Osteocyte (in vitro differentiated cells): ENCODE measurements at regions not wholly inside any gene's neighbourhood (a gene's known extent, or its start where the extent isn't known, plus 50 kb on each side); places are given as distances from the start of the nearest gene placed in this dataset.

Experiments
- DNase-seq: peaks from one replicate; pipeline ENCODE4 v3.0.0; 2021; ENCODE audit warnings: mixed read lengths; ENCODE audit not compliant: unreplicated experiment; ENCODE audit errors: extremely low spot score
- H3K27ac Mint-ChIP-seq: one replicate; pipeline ENCODE4 v1.8.0; 2021; ENCODE audit warnings: mild to moderate bottlenecking, mixed read lengths; ENCODE audit not compliant: unreplicated experiment
- H3K27me3 Mint-ChIP-seq: one replicate; pipeline ENCODE4 v1.8.0; 2021; ENCODE audit warnings: mixed read lengths; ENCODE audit not compliant: unreplicated experiment
- H3K36me3 Mint-ChIP-seq: one replicate; pipeline ENCODE4 v1.8.0; 2021; ENCODE audit warnings: mixed read lengths; ENCODE audit not compliant: unreplicated experiment
- H3K4me1 Mint-ChIP-seq: one replicate; pipeline ENCODE4 v1.8.0; 2021; ENCODE audit warnings: mixed read lengths; ENCODE audit not compliant: unreplicated experiment
- H3K4me3 Mint-ChIP-seq: one replicate; pipeline ENCODE4 v1.8.0; 2021; ENCODE audit warnings: mild to moderate bottlenecking, moderate library complexity, mixed read lengths; ENCODE audit not compliant: unreplicated experiment
- H3K9me3 Mint-ChIP-seq: one replicate; pipeline ENCODE4 v1.8.0; 2021; ENCODE audit warnings: mixed read lengths; ENCODE audit not compliant: unreplicated experiment
- CTCF ChIP-seq: fragments of 200-600 bp; sonication (generic); IDR thresholded peaks from 2 replicates; pipeline ENCODE4 v1.5.0; 2021; ENCODE audit warnings: antibody characterized with exemption, mild to moderate bottlenecking, moderate library complexity

- no peak for TF ChIP-seq CTCF
- H3K9me3 Mint-ChIP-seq: no peaks in the 10 kb centered on the region
- H3K27ac Mint-ChIP-seq: no peak overlapping the region
- H3K27me3 Mint-ChIP-seq: peaks cover 6% of the 10 kb centered on the region
- H3K4me3 Mint-ChIP-seq: no peak overlapping the region
- no peaks in the 10 kb centered on the region for H3K36me3 Mint-ChIP-seq
- no peak for DNase-seq
- no peaks in the 10 kb centered on the region for H3K4me1 Mint-ChIP-seq
These were observed 250.9 kb upstream of the SEMA6A start for GRCh38 chr5:116825486-116825885.

DNA sequence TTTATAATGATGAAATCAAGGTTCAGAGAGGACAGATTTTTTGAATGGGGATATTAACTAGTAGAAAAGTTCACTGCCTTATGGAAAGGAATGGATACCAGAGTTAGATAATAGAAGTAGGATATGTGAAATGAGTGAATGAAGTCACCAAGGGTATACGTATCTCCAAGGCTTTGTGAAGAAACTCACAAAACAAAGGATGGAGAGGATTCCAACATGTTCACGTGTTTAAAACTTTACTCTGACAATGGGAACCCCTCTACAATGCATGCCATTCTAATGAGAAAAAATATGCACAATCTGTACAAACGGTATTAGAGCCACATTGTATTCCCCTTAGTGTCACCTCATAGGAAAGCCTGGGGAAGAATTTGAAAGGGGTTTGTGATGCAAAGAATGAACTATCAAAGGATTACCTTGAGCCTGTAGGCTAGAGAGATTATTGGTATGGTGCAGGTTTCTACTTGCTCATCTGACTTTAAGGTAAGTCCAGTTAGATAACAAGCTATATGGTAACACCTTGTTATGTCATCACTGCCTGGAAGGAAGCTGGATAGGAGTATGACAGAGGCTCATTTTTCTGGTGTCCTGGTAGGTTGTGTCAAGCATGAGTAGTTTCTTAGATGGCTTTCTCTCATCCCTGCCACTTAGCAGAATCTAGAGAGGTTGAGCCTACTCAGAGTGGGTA is 250.3 kb upstream of the SEMA6A start:
- no peaks in the 10 kb centered on the region for H3K4me1 Mint-ChIP-seq
- DNase-seq: no peak
- H3K27ac Mint-ChIP-seq: no peak overlapping the region
- H3K4me3 Mint-ChIP-seq: no peak overlapping the region
- TF ChIP-seq CTCF: no peak
- no peaks in the 10 kb centered on the region for H3K36me3 Mint-ChIP-seq
- peaks cover 2% of the 10 kb centered on the region for H3K27me3 Mint-ChIP-seq
- H3K9me3 Mint-ChIP-seq: no peaks in the 10 kb centered on the region

GRCh38 chr5:116814626-116815385 is 240.2 kb upstream of the SEMA6A start:
- H3K27ac Mint-ChIP-seq: no peak overlapping the region
- peaks cover 7% of the 10 kb centered on the region for H3K27me3 Mint-ChIP-seq
- H3K36me3 Mint-ChIP-seq: no peaks in the 10 kb centered on the region
- no peak for TF ChIP-seq CTCF
- no peaks in the 10 kb centered on the region for H3K4me1 Mint-ChIP-seq
- H3K4me3 Mint-ChIP-seq: no peak overlapping the region
- no peaks in the 10 kb centered on the region for H3K9me3 Mint-ChIP-seq
- no peak for DNase-seq

GRCh38 chr5:116813906-116814305 is 239.3 kb upstream of the SEMA6A start:
- TF ChIP-seq CTCF: no peak
- Mint-ChIP-seq H3K4me3 (no peak overlapping the region), H3K4me1 (no peaks in the 10 kb centered on the region), H3K27me3 (peaks cover 11% of the 10 kb centered on the region), H3K27ac (no peak overlapping the region), H3K36me3 (no peaks in the 10 kb centered on the region), H3K9me3 (no peaks in the 10 kb centered on the region)
- no peak for DNase-seq

- Mint-ChIP-seq H3K4me3 (no peak overlapping the region), H3K27ac (no peak overlapping the region)
- no peak for TF ChIP-seq CTCF
These were observed 238.7 kb upstream of the SEMA6A start for GRCh38 chr5:116813356-116813755.

More at GRCh38 chr5:116813356-116813755, 238.7 kb upstream of the SEMA6A start:
- no peaks in the 10 kb centered on the region for H3K36me3 Mint-ChIP-seq
- H3K27me3 Mint-ChIP-seq: peaks cover 11% of the 10 kb centered on the region
- H3K4me1 Mint-ChIP-seq: no peaks in the 10 kb centered on the region
- DNase-seq: no peak
- H3K9me3 Mint-ChIP-seq: no peaks in the 10 kb centered on the region
